Transverse colon (tissue), 4 donors: ENCODE measurements at regions not wholly inside any gene's neighbourhood (a gene's known extent, or its start where the extent isn't known, plus 50 kb on each side); places are given as distances from the start of the nearest gene placed in this dataset.

ENCODE experiments used
- DNase-seq: peaks from one replicate; pipeline ENCODE4 v3.0.0-alpha.2; 2019
- H3K27ac ChIP-seq, 4 donors: fragments of 200-600 bp; sonication (generic); 2 replicates each; pipeline ENCODE4 v1.5.1; 2016 to 2018; ENCODE audit warnings: inconsistent platforms in 4 of 4
- H3K27me3 ChIP-seq: fragments of 200-600 bp; sonication (generic); 2 replicates; pipeline ENCODE4 v1.5.1; 2017; ENCODE audit warnings: inconsistent platforms
- H3K36me3 ChIP-seq, 4 donors: fragments of 200-600 bp; sonication (generic); 2 replicates each; pipeline ENCODE4 v1.5.1; 2017 to 2019; ENCODE audit warnings: inconsistent platforms in 4 of 4
- H3K4me1 ChIP-seq, 4 donors: fragments of 200-600 bp; sonication (generic); 2 replicates each; pipeline ENCODE4 v1.5.1; 2017 to 2020; ENCODE audit warnings: inconsistent platforms in 4 of 4
- H3K4me3 ChIP-seq, 4 donors: fragments of 200-600 bp; sonication (generic); 1 replicate in 1 of 4; 2 replicates in 3 of 4; pipeline versions ENCODE4 v1.5.1 to v1.6.1; 2017 to 2019; ENCODE audit warnings: inconsistent platforms in 4 of 4
- H3K9me3 ChIP-seq, 2 donors: fragments of 200-600 bp; sonication (generic); 2 replicates each; pipeline ENCODE4 v1.5.1; 2017 to 2019; ENCODE audit warnings: inconsistent platforms in 2 of 2
- EP300 ChIP-seq: sonication (generic); formaldehyde crosslinking; IDR thresholded peaks from one replicate; pipeline ENCODE4 v1.6.1; 2017; ENCODE audit warnings: antibody characterized with exemption, low read depth
- POLR2A ChIP-seq: fragments of 450-650 bp; IDR thresholded peaks from one replicate; pipeline ENCODE4 v1.6.1; 2016; ENCODE audit warnings: antibody characterized with exemption, mild to moderate bottlenecking, moderate library complexity
- POLR2AphosphoS5 ChIP-seq, 3 donors: sonication (generic); formaldehyde crosslinking; IDR thresholded peaks; one replicate each; pipeline ENCODE4 v1.6.1; 2016; ENCODE audit warnings: antibody characterized with exemption in 3 of 3
- WGBS, 2 donors: methylation state at CpG; one replicate each; pipeline ENCODE4 v1.1.5; 2018; ENCODE audit warnings: low coverage in 1 of 2; 5-methylcytosine and 5-hydroxymethylcytosine counted together
- in situ Hi-C, 4 donors: fragments of 200-750 bp; cut with MboI; loops; one replicate each; pipeline versions ENCODE4 v1.15.0 to v1.15.1; 2017; ENCODE audit warnings: low sequenced_read_pairs in 3 of 4, low pct_ligation_motif_present in 1 of 4, low pct_unique_long_range_greater_than_20kb in 1 of 4
- intact Hi-C: fragments of 100-400 bp; cut with DNase I; formaldehyde crosslinking; loops from one replicate; pipeline ENCODE4 v1.15.1; 2023; ENCODE audit warnings: low total_unique reads
- TF ChIP-seq, protein P1 (sequence below), 5 experiments: fragments of 200-600 bp in 3 of 5; fragments of 450-650 bp in 2 of 5; sonication (generic) in 3 of 5; IDR thresholded peaks; 1 replicate in 2 of 5; 2 replicates in 3 of 5; pipeline ENCODE4 v1.5.1; 2016 to 2017; ENCODE audit warnings: antibody characterized with exemption in 5 of 5, inconsistent platforms in 3 of 5, mild to moderate bottlenecking in 2 of 5, moderate library complexity in 1 of 5

DNA sequence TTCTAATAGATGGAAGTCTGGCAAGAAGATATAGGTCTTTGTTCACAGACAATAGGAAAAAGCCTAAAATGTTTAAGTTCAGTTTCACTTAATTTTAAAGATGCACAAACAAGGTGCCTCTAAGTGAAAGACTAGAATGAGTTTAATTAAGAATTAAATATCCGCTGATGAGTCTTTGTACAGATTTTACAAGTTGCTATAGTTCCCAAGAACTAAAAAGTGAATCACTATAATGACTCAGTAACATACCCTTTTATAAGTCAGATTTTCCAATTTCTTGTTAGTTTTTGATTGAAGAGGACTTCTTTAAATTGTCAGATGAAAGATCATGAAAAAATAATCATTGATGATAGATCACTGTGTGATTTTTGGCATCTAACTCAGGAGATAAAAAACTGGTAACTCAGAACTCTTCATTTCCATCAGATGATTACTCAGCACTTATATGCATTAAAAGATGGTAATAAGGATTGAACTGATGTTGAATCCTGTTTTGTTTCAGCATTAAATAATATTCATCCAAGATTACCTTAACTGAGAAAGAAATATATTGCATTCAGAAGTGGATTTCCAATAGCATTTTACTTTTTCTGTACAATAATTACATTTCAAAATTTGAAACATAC is 59.0 kb upstream of the ST6GALNAC3 start:
- in situ Hi-C loops: no loop called here
- no peaks in the 10 kb centered on the region for H3K9me3 ChIP-seq
- H3K4me3 ChIP-seq: no peak overlapping the region
- WGBS, 2 donors: 92 to 94% methylated on average over 1 of the region's 1 CpG
- H3K36me3 ChIP-seq: no peaks in the 10 kb centered on the region
- intact Hi-C loops: no loop called here
- no peak overlapping the region for H3K27ac ChIP-seq
- H3K27me3 ChIP-seq: no peaks in the 10 kb centered on the region
- DNase-seq: no peak
- no peaks in the 10 kb centered on the region for H3K4me1 ChIP-seq
- TF ChIP-seq POLR2AphosphoS5 (IDR thresholded peaks at IDR 0.05) (no peak), POLR2A (no peak), EP300 (no peak)
- TF ChIP-seq, protein P1, sequence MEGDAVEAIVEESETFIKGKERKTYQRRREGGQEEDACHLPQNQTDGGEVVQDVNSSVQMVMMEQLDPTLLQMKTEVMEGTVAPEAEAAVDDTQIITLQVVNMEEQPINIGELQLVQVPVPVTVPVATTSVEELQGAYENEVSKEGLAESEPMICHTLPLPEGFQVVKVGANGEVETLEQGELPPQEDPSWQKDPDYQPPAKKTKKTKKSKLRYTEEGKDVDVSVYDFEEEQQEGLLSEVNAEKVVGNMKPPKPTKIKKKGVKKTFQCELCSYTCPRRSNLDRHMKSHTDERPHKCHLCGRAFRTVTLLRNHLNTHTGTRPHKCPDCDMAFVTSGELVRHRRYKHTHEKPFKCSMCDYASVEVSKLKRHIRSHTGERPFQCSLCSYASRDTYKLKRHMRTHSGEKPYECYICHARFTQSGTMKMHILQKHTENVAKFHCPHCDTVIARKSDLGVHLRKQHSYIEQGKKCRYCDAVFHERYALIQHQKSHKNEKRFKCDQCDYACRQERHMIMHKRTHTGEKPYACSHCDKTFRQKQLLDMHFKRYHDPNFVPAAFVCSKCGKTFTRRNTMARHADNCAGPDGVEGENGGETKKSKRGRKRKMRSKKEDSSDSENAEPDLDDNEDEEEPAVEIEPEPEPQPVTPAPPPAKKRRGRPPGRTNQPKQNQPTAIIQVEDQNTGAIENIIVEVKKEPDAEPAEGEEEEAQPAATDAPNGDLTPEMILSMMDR (IDR thresholded peaks at IDR 0.05): no peak

DNA sequence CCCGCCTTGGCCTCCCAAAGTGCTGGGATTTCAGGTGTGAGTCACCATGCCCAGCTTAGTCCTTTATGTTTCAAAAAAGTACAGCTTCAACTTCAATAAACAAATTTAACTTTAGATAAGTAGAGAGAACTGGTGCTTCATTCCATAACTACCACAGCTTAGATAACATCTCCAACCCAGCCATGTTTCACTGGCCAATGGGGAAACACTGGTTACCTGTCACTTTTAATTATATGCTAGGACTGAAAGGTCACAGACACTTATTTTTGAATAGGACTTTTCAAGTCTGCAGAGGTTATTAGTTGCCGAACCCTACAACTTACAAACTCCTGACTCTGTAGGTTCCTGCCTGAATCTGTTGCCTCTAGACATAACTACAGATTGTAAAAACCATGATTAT is 56.5 kb upstream of the ST6GALNAC3 start:
- no peaks in the 10 kb centered on the region for H3K27me3 ChIP-seq
- no peak overlapping the region for H3K27ac ChIP-seq
- no peaks in the 10 kb centered on the region for H3K36me3 ChIP-seq
- TF ChIP-seq POLR2A (no peak), POLR2AphosphoS5 (IDR thresholded peaks at IDR 0.05) (no peak), EP300 (no peak)
- TF ChIP-seq, protein P1 (IDR thresholded peaks at IDR 0.05): no peak
- in situ Hi-C loops: no loop called here
- H3K9me3 ChIP-seq: no peaks in the 10 kb centered on the region
- no peaks in the 10 kb centered on the region for H3K4me1 ChIP-seq
- intact Hi-C loops: no loop called here
- no peak for DNase-seq
- WGBS, 2 donors: 44 to 86% methylated on average over 1 to 2 of the region's 2 CpGs
- no peak overlapping the region for H3K4me3 ChIP-seq

DNA sequence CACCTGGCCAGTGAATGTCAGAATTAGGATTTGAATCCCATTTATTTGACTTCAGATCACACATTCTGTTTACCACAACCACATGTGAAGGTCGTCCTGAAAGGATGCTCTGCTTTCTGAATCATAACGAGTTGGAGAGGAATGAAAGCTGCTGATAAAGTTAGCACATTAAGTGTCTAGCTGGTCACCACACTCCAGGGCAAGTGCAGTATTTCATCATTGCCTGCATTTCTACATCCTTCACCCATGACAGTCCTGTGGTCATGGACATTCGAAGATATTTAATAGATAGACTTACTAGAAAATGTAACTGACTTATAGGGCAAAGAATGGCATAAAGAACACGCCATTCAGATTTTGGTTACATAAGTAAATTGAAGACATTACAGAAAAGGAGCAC is 52.7 kb upstream of the ST6GALNAC3 start:
- in situ Hi-C loops (no loop called here), intact Hi-C loops (no loop called here)
- Histone ChIP-seq H3K36me3 (no peaks in the 10 kb centered on the region), H3K9me3 (no peaks in the 10 kb centered on the region), H3K4me1 (no peaks in the 10 kb centered on the region), H3K27ac (no peak overlapping the region), H3K4me3 (no peak overlapping the region), H3K27me3 (no peaks in the 10 kb centered on the region)
- no peak for DNase-seq
- TF ChIP-seq POLR2AphosphoS5 (IDR thresholded peaks at IDR 0.05) (no peak), EP300 (no peak), POLR2A (no peak)
- TF ChIP-seq, protein P1 (IDR thresholded peaks at IDR 0.05): no peak
- 44 to 75% methylated on average over 4 of the region's 4 CpGs for WGBS, 2 donors

DNA sequence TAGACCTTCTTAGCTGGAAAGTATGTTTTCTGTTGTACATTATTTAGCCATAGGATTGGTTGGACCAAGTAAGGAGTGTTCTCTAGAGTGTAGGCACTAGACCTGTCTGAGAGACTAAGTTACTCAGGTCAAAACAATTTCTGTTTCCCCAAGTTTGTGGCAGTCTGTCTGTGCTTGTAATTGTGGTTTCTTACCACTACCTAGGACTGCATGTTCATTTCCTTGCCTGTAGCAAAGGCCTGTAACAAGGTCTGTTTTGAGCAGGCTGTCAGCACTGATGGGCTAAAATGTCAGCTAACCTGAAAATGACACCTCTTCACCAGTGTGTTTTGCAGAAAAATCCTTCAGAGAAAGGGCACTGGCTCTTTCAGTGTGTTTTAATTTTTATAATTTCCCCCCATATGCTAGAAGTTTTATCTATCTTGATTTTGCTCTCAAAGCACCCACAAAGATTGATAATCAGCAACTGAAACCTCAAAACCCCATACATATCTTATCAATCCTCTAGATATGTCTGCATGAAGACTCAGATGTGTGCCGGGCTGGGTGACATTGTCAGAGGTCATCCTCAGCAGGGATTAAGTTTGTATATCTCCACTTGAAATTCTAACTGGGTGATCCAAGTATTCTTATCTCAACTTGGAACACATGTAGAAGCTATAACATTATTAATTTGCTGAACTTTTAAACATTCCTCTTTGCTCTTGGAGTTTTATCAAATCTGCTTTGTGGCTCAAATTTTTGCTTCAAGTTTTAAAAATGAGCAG is 50.7 kb upstream of the ST6GALNAC3 start:
- H3K4me3 ChIP-seq: no peak overlapping the region
- DNase-seq: no peak
- in situ Hi-C loops (no loop called here), intact Hi-C loops (no loop called here)
- no peaks in the 10 kb centered on the region for H3K27me3 ChIP-seq
- no peak overlapping the region for H3K27ac ChIP-seq
- H3K36me3 ChIP-seq: no peaks in the 10 kb centered on the region
- no peaks in the 10 kb centered on the region for H3K4me1 ChIP-seq
- WGBS, 2 donors: 50 to 56% methylated on average over 1 of the region's 1 CpG
- TF ChIP-seq POLR2AphosphoS5 (IDR thresholded peaks at IDR 0.05): no peak
- TF ChIP-seq, protein P1 (IDR thresholded peaks at IDR 0.05): no peak
- no peak for TF ChIP-seq POLR2A
- no peak for TF ChIP-seq EP300
- H3K9me3 ChIP-seq: no peaks in the 10 kb centered on the region
